GM10248 (cell line): ENCODE measurements at regions not wholly inside any gene's neighbourhood (a gene's known extent, or its start where the extent isn't known, plus 50 kb on each side); places are given as distances from the start of the nearest gene placed in this dataset.

Experiments used
- CTCF ChIA-PET: fragments of 300-600 bp; sonication (Branson Sonifier 250); formaldehyde crosslinking; extraction: SDS; loops from one replicate; lab custom pipeline; 2021; ENCODE audit warnings: antibody characterized with exemption; lab: Yijun Ruan, JAX
- POLR2A ChIA-PET: fragments of 350-650 bp; sonication (Branson Sonifier 250); formaldehyde crosslinking; extraction: SDS; loops from one replicate; lab custom pipeline; 2020; ENCODE audit warnings: antibody characterized with exemption; lab: Yijun Ruan, JAX
- DNase-seq: peaks from one replicate; pipeline ENCODE4 v3.0.0; 2012; ENCODE audit errors: extremely low spot score
- CTCF ChIP-seq: IDR thresholded peaks from 2 replicates; pipeline ENCODE4 v1.5.1; 2012; ENCODE audit warnings: mild to moderate bottlenecking, low read depth; ENCODE audit errors: extremely low read depth, missing control alignments, control extremely low read depth

GRCh38 chr6:43897571-43898302 lies 127.7 kb downstream of the VEGFA start:
- CTCF ChIA-PET = interaction anchor here (1.1 to 1.3 kb wide), 6 partner anchors 9 to 230 kb away, joined by 3 read pairs; no protein-coding TSS in a partner anchor
- POLR2A ChIA-PET = no interaction called here

GRCh38 chr6:43896329-43897255 lies 126.6 kb downstream of the VEGFA start:
- no peak for DNase-seq
- ChIA-PET CTCF (no interaction called here), POLR2A (no interaction called here)
- no peak for TF ChIP-seq CTCF

More at GRCh38 chr6:43897571-43898302, 127.7 kb downstream of the VEGFA start:
- no peak for TF ChIP-seq CTCF
- DNase-seq = no peak

GRCh38 chr6:43895656-43896328 lies 125.8 kb downstream of the VEGFA start:
- DNase-seq = no peak

GRCh38 chr6:43893073-43893472 lies 123.1 kb downstream of the VEGFA start:
- no peak for DNase-seq
- no peak for TF ChIP-seq CTCF
- ChIA-PET POLR2A (no interaction called here), CTCF (interaction anchor here (1.5 kb wide), 1 partner anchor 22 kb away, joined by 3 read pairs; no protein-coding TSS in a partner anchor)

More at GRCh38 chr6:43895656-43896328, 125.8 kb downstream of the VEGFA start:
- ChIA-PET CTCF (no interaction called here), POLR2A (no interaction called here)
- TF ChIP-seq CTCF = no peak

GRCh38 chr6:43891072-43891870 lies 121.3 kb downstream of the VEGFA start:
- CTCF ChIA-PET = interaction anchor here (1.5 to 2.0 kb wide), 2 partner anchors 9 to 11 kb away, joined by 4 to 6 read pairs; no protein-coding TSS in a partner anchor
- POLR2A ChIA-PET = no interaction called here
- TF ChIP-seq CTCF = no peak
- no peak for DNase-seq
